Lung (tissue), 11 donors: ENCODE measurements at regions not wholly inside any gene's neighbourhood (a gene's known extent, or its start where the extent isn't known, plus 50 kb on each side); places are given as distances from the start of the nearest gene placed in this dataset.

ENCODE experiments used
- ATAC-seq: fragments of 200-7000 bp; cut with Tn5 transposase; one replicate; pipeline ENCODE4 v1.9.1; 2020; ENCODE audit warnings: moderate number of reproducible peaks; ENCODE audit not compliant: insufficient read depth, low FRiP score
- DNase-seq, 3 donors: peaks; one replicate each; pipeline ENCODE4 v3.0.0-alpha.2; 2013 to 2017
- H3K27ac ChIP-seq, 2 donors: one replicate each; pipeline ENCODE4 v1.5.1; 2013; ENCODE audit warnings: mild to moderate bottlenecking in 2 of 2, moderate library complexity in 2 of 2, control low read depth in 1 of 2, inconsistent platforms in 1 of 2, low read depth in 1 of 2, low read length in 1 of 2
- H3K27me3 ChIP-seq, 3 donors: one replicate each; pipeline ENCODE4 v1.5.1; 2013; ENCODE audit warnings: low read length in 2 of 3; ENCODE audit not compliant: control insufficient read depth in 3 of 3, insufficient read depth in 3 of 3
- H3K36me3 ChIP-seq, 4 donors: one replicate each; pipeline ENCODE4 v1.5.1; 2013; ENCODE audit warnings: low read length in 4 of 4, mild to moderate bottlenecking in 1 of 4, moderate library complexity in 1 of 4; ENCODE audit not compliant: control insufficient read depth in 4 of 4, insufficient read depth in 4 of 4
- H3K4me1 ChIP-seq, 5 donors: one replicate each; pipeline ENCODE4 v1.5.1; 2013; ENCODE audit warnings: low read length in 5 of 5, mild to moderate bottlenecking in 2 of 5, moderate library complexity in 1 of 5; ENCODE audit not compliant: control insufficient read depth in 5 of 5, insufficient read depth in 5 of 5
- H3K4me3 ChIP-seq: one replicate; pipeline ENCODE4 v1.5.1; 2013; ENCODE audit warnings: mild to moderate bottlenecking, control low read depth, moderate library complexity
- H3K9ac ChIP-seq, 2 donors: one replicate each; pipeline ENCODE4 v1.5.1; 2013; ENCODE audit warnings: low read length in 2 of 2, control low read depth in 1 of 2; ENCODE audit not compliant: insufficient read depth in 1 of 2
- H3K9me3 ChIP-seq, 4 donors: one replicate each; pipeline ENCODE4 v1.5.1; 2013; ENCODE audit warnings: low read length in 3 of 4, mild to moderate bottlenecking in 1 of 4, moderate library complexity in 1 of 4; ENCODE audit not compliant: control insufficient read depth in 4 of 4, insufficient read depth in 3 of 4
- WGBS, 2 donors: extraction: QIAGEN DNeasy Blood & Tissue Kit; methylation state at CpG; one replicate each; pipeline ENCODE4 v1.1.7; 2013; 5-methylcytosine and 5-hydroxymethylcytosine counted together
- TF ChIP-seq, protein P1 (sequence below): IDR thresholded peaks from 2 replicates; pipeline ENCODE4 v1.5.1; 2012; ENCODE audit warnings: mild to moderate bottlenecking; ENCODE audit errors: control extremely low read depth, extremely low read depth
- donor health status: control.
- donor health status: control.
- donor health status: Bipolar disorder and iron deficiency.
- donor health status: healthy.
- donor health status: DM: yes; HTN: yes; CAD: no.

DNA sequence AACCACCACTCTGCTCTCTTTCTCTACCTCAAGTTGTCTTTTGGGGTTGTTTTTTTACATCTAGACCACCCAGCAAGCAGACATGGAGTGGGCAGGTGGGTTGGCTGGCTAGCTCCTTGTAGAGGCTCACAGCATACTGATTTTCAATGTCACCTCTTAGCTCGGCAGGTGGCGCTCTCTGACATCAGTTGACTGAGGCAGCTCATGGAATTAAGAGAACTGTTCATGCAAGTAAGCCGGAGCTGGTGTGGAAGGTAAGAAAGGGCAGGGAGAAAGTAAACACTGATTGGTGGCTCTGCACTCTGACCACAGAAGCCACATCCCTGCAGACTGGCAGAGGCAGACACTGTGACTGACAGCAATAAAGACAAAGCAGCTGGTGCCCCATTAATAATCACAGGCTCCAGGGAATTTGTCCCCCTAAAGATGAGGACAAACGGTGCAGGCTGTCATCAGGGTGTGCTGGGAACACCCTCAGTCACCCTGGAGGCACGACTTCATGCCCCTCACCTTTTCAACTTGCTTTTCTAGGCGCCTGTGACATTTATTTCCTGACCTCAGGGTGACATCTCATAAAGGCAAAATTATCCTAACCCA, 226.8 kb downstream of the LMX1A start:
- 11 to 13% methylated on average over 6 of the region's 6 CpGs for WGBS, 2 donors
- Histone ChIP-seq H3K4me1 (no peaks in the 10 kb centered on the region), H3K27me3 (peaks cover 0 to 13% (median 0%) of the 10 kb centered on the region in 3 donors), H3K36me3 (no peaks in the 10 kb centered on the region), H3K9ac (no peak overlapping the region), H3K27ac (no peak overlapping the region), H3K9me3 (no peaks in the 10 kb centered on the region), H3K4me3 (no peak overlapping the region)
- ATAC-seq (no peak), DNase-seq (peak; percentile 56 to 71 (median 64))
- TF ChIP-seq, protein P1, sequence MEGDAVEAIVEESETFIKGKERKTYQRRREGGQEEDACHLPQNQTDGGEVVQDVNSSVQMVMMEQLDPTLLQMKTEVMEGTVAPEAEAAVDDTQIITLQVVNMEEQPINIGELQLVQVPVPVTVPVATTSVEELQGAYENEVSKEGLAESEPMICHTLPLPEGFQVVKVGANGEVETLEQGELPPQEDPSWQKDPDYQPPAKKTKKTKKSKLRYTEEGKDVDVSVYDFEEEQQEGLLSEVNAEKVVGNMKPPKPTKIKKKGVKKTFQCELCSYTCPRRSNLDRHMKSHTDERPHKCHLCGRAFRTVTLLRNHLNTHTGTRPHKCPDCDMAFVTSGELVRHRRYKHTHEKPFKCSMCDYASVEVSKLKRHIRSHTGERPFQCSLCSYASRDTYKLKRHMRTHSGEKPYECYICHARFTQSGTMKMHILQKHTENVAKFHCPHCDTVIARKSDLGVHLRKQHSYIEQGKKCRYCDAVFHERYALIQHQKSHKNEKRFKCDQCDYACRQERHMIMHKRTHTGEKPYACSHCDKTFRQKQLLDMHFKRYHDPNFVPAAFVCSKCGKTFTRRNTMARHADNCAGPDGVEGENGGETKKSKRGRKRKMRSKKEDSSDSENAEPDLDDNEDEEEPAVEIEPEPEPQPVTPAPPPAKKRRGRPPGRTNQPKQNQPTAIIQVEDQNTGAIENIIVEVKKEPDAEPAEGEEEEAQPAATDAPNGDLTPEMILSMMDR = no peak

DNA sequence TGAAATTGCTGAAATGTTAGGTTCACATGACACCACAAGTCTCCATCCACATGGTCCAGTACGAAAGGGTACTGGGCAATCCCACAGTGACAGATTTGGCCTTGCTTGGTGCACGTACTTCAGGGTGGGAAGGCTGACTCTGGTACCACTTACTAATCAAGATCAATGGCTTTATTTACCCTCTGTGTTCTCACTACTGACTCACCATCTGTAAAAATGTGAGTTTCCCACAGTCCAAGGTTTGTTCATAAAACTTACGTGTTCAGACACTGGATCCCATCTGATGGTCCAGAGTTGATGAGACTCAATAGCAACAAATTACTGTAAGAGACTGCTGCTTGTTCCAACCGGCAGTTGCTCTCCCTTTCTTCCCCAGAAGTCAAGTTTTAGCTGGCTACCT, 231.7 kb downstream of the LMX1A start:
- ATAC-seq = no peak
- TF ChIP-seq, protein P1 = no peak
- 79 to 83% methylated on average over 4 of the region's 4 CpGs for WGBS, 2 donors
- Histone ChIP-seq H3K27ac (no peak overlapping the region), H3K4me1 (peaks cover 0 to 1% (median 0%) of the 10 kb centered on the region in 5 donors), H3K9me3 (no peaks in the 10 kb centered on the region), H3K9ac (no peak overlapping the region), H3K36me3 (no peaks in the 10 kb centered on the region), H3K27me3 (peaks cover 0 to 10% (median 0%) of the 10 kb centered on the region in 3 donors), H3K4me3 (no peak overlapping the region)
- DNase-seq = no peak

DNA sequence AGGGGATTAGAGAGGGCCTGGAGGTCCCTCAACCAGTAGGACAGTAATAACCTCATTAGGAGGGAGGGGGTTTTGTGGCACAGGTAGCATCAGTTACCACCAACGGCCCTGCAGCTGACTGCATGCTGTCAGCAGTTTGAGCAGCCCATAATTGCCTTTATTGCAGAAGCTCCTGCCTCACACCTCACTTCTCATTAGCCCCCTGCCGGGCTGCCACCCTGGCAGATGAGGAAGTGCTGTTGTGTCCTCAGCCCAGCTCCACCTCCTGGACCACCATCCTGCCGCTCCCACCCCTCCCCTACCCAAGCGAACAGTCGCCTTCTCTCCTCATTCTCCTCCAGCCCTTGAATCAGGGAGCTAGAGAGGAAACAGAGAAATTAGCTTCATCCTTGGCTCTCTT, 237.4 kb downstream of the LMX1A start:
- Histone ChIP-seq H3K9ac (no peak overlapping the region), H3K4me1 (peaks cover 0 to 4% (median 0%) of the 10 kb centered on the region in 5 donors), H3K36me3 (no peaks in the 10 kb centered on the region), H3K27ac (no peak overlapping the region), H3K4me3 (no peak overlapping the region), H3K9me3 (peaks cover 0 to 2% (median 0%) of the 10 kb centered on the region in 4 donors), H3K27me3 (peaks cover 0 to 38% (median 22%) of the 10 kb centered on the region in 3 donors)
- DNase-seq = no peak
- TF ChIP-seq, protein P1 = no peak
- no peak for ATAC-seq
- 30 to 57% methylated on average over 5 of the region's 5 CpGs for WGBS, 2 donors

DNA sequence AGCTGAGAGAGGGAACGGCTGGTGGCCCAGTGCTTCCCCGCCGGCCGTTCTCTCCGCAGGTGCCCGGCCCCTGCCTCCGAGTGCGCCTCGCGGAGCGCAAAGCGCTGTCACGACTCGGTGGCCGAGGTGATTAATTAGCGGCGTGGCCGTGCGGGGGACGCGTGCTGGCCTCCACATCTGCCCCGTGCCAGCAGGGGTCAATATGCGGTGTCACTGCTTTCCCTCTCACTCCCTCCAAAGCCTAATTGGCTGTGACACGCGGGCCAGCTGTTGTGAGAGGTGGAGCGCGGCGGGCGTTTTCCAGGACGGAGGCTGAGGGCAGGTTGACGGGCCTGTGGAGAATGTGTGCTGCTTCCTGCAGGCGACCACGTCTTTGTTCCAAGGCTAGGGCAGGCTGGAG, 239.0 kb downstream of the LMX1A start:
- Histone ChIP-seq H3K9me3 (peaks cover 0 to 2% (median 0%) of the 10 kb centered on the region in 4 donors), H3K4me3 (no peak overlapping the region), H3K27ac (no peak overlapping the region), H3K9ac (no peak overlapping the region), H3K27me3 (peaks cover 0 to 38% (median 22%) of the 10 kb centered on the region in 3 donors), H3K36me3 (no peaks in the 10 kb centered on the region), H3K4me1 (peaks cover 0 to 3% (median 0%) of the 10 kb centered on the region in 5 donors)
- TF ChIP-seq, protein P1 = no peak
- WGBS, 2 donors = 1 to 5% methylated on average over 33 of the region's 33 CpGs
- ATAC-seq = no peak
- peak in 1 of 3 donors; percentile 11 for DNase-seq
